Left ventricle myocardium inferior (tissue), 1 donor: ENCODE measurements at regions not wholly inside any gene's neighbourhood (a gene's known extent, or its start where the extent isn't known, plus 50 kb on each side); places are given as distances from the start of the nearest gene placed in this dataset.

Source experiments
- DNase-seq: peaks from one replicate; pipeline ENCODE4 v3.0.0-alpha.2; 2020
- H3K27ac ChIP-seq: fragments of 200-600 bp; replicated peaks from 2 replicates; pipeline ENCODE4 v1.8.0; 2021
- H3K27me3 ChIP-seq: fragments of 200-600 bp; 2 replicates; pipeline ENCODE4 v1.8.0; 2021; ENCODE audit warnings: low read depth
- H3K36me3 ChIP-seq: fragments of 200-600 bp; 2 replicates; pipeline ENCODE4 v1.8.0; 2021
- H3K4me1 ChIP-seq: fragments of 200-600 bp; 2 replicates; pipeline ENCODE4 v1.8.0; 2021
- H3K4me3 ChIP-seq: fragments of 200-600 bp; 2 replicates; pipeline ENCODE4 v1.8.0; 2021; ENCODE audit warnings: mild to moderate bottlenecking, moderate library complexity
- H3K9me3 ChIP-seq: fragments of 200-600 bp; replicated peaks from 2 replicates; pipeline ENCODE4 v1.8.0; 2021
- CTCF ChIP-seq: fragments of 200-600 bp; IDR thresholded peaks from 2 replicates; pipeline ENCODE4 v1.8.0; 2021; ENCODE audit warnings: antibody characterized with exemption, mild to moderate bottlenecking, borderline replicate concordance
- intact Hi-C: fragments of 100-400 bp; cut with micrococcal nuclease; formaldehyde crosslinking; loops from one replicate; pipeline ENCODE4 v1.11.0; 2022
- donor health status: DM: no; HTN: yes; CAD: no; lungs with severe emphysema.

- Histone ChIP-seq H3K27me3 (peaks cover 97% of the 10 kb centered on the region), H3K4me3 (no peak overlapping the region), H3K36me3 (no peaks in the 10 kb centered on the region), H3K27ac (no peak overlapping the region), H3K4me1 (no peaks in the 10 kb centered on the region), H3K9me3 (no peaks in the 10 kb centered on the region)
- intact Hi-C loops, result no loop called here
- DNase-seq, result no peak
- no peak for TF ChIP-seq CTCF
Observed at GRCh38 chr12:113642672-113643071, 171.0 kb upstream of the LHX5 start.

GRCh38 chr12:113642216-113642615 lies 170.5 kb upstream of the LHX5 start:
- H3K9me3 ChIP-seq, result no peaks in the 10 kb centered on the region
- H3K27me3 ChIP-seq, result peaks cover 97% of the 10 kb centered on the region
- no peaks in the 10 kb centered on the region for H3K36me3 ChIP-seq
- intact Hi-C loops, result no loop called here
- no peak overlapping the region for H3K27ac ChIP-seq
- no peak for DNase-seq
- no peak for TF ChIP-seq CTCF
- H3K4me3 ChIP-seq, result no peak overlapping the region
- H3K4me1 ChIP-seq, result no peaks in the 10 kb centered on the region

- TF ChIP-seq CTCF, result no peak
- H3K9me3 ChIP-seq, result no peaks in the 10 kb centered on the region
- intact Hi-C loops, result no loop called here
- no peak overlapping the region for H3K4me3 ChIP-seq
- H3K4me1 ChIP-seq, result no peaks in the 10 kb centered on the region
- H3K27ac ChIP-seq, result no peak overlapping the region
- no peaks in the 10 kb centered on the region for H3K36me3 ChIP-seq
- DNase-seq, result no peak
- peaks cover 97% of the 10 kb centered on the region for H3K27me3 ChIP-seq
Observed at GRCh38 chr12:113641426-113642030, 169.9 kb upstream of the LHX5 start.

- no peak for DNase-seq
- Histone ChIP-seq H3K9me3 (no peaks in the 10 kb centered on the region), H3K27ac (no peak overlapping the region), H3K27me3 (peaks cover 97% of the 10 kb centered on the region), H3K4me3 (no peak overlapping the region), H3K4me1 (no peaks in the 10 kb centered on the region), H3K36me3 (no peaks in the 10 kb centered on the region)
- intact Hi-C loops, result no loop called here
- TF ChIP-seq CTCF, result no peak
Observed at GRCh38 chr12:113640837-113641236, 169.2 kb upstream of the LHX5 start.

GRCh38 chr12:113639474-113639873 lies 167.8 kb upstream of the LHX5 start:
- intact Hi-C loops, result no loop called here
- no peaks in the 10 kb centered on the region for H3K36me3 ChIP-seq
- no peak for DNase-seq
- no peaks in the 10 kb centered on the region for H3K4me1 ChIP-seq
- no peak for TF ChIP-seq CTCF
- no peaks in the 10 kb centered on the region for H3K9me3 ChIP-seq
- H3K27me3 ChIP-seq, result peaks cover 96% of the 10 kb centered on the region
- H3K27ac ChIP-seq, result no peak overlapping the region
- no peak overlapping the region for H3K4me3 ChIP-seq

- Histone ChIP-seq H3K9me3 (no peaks in the 10 kb centered on the region), H3K27me3 (peaks cover 96% of the 10 kb centered on the region), H3K36me3 (no peaks in the 10 kb centered on the region), H3K27ac (no peak overlapping the region), H3K4me3 (no peak overlapping the region), H3K4me1 (no peaks in the 10 kb centered on the region)
- DNase-seq, result no peak
- intact Hi-C loops, result no loop called here
- no peak for TF ChIP-seq CTCF
Observed at GRCh38 chr12:113638460-113638775, 166.7 kb upstream of the LHX5 start.
